HG03457 (cell line): ENCODE measurements at regions not wholly inside any gene's neighbourhood (a gene's known extent, or its start where the extent isn't known, plus 50 kb on each side); places are given as distances from the start of the nearest gene placed in this dataset.
A peak's percentile ranks its signal among the peaks of the same experiment; 100 is the strongest.

Source experiments
- ATAC-seq: cut with Tn5 transposase; IDR thresholded peaks from one replicate; pipeline ENCODE4 v1.9.1; 2021; ENCODE audit warnings: moderate number of reproducible peaks; ENCODE audit not compliant: unreplicated experiment

DNA sequence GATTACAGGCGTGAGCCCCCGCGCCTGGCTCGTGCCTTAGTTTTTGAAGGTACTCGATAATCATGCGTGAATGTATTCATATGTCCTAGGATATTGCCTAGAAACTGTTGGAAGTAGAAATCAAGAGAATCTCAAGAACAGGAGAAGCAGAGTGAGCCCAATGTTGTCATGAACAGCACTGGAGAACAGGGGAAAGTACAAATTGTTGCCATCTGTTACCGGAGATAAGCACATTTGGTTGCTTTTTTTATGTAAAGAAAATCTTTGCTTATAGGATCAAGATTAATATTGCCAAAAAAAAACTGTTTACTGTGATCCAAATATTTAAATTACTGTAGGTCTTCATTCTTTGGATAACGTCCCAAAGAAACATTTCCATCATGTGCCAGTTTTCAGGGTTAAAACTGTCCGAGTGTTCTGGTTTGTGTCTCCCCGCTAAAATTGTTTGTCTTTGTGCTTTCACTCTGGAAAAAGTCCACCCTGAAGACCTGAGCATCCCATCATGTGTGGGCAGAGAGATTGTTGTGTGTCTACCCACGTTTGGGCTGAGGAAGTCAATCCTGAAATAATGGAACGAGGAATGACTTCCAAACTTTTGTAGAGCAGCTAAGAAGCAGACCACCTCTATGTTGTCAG is 95.7 kb upstream of the CELF2 start:
- ATAC-seq, result no peak

DNA sequence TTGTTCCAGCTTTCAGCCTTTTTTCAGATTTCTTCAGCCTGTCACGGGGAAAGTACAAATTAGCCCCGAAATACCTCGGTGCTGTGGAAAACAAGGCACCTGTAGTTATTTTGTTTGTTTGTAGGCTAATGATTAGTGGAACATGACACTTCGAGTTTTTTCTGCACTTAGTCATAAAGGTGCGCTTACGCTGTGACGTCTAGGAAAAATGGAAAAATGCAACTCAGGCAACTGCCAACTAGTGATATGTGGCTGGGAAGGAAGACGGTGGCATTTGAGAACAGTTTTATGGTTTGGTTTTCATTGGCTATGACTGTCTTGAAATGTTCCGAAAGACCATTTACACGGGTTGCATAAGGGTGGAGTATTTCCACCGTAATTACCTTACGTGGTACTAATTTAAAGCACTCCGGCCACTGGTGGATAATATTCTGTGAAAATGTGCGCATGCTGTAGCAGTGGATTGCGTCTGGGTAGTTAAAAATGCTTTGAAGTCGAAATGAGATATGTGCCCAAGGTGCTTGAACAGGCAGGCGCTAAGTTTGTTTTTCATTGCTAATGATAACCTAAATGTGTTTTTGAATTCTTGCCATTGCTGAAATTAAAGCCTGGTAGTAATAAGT is 94.5 kb upstream of the CELF2 start:
- no peak for ATAC-seq

DNA sequence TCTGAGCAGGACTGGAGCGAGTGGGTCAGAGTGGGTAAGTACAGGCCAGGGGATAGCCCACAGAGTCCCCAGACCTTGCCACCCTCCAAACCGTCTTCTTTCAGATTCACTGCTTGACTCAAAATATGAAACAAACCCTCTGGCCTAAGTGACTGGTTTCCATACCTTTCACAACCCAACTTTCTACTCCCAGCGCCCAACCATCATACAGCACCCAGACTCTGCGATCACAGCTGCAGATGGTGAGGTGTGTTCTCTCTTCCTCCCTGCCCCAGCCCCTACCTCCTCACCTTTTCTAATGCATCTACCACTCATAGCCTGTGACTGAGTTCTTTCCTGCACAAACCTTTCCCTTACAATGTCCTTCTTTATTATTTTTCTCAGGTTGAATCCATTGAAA is 92.0 kb upstream of the CELF2 start:
- no peak for ATAC-seq

GRCh38 chr10:10927608-10928007 is 90.1 kb upstream of the CELF2 start:
- no peak for ATAC-seq

DNA sequence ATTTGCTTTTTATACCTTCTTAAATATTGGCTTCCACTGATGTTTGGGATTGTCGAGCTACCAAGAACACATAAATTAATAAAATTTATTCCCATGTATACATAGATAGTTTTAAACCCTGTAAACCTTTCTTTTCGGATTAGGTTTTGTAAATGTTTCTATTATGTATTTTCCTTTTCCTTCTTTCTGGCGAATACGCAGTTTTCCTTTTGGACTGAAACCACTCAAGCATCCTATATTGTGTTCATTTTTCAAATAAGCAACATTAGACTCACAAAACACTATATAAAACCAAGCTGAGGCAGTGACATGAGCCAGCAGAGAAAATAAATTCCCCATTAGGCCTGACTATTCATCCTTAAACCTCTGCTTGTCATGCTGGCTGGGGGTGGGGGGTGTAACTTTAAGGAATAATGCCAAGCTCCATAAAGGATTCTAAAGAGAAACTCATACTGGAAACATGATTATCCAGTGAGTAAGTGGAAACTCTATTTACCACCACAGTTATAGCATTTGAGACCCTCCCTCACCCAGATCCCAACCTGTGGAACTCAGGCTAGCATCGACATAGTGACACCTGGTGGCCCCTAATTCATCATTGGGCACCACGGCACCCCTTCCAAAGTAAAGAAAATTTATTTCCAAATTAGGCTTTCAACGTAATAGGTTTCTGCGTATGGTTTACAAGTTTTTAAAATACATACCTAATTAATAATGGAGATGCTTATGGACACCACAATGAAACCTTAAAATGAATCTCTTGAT is 86.5 kb upstream of the CELF2 start:
- no peak for ATAC-seq

DNA sequence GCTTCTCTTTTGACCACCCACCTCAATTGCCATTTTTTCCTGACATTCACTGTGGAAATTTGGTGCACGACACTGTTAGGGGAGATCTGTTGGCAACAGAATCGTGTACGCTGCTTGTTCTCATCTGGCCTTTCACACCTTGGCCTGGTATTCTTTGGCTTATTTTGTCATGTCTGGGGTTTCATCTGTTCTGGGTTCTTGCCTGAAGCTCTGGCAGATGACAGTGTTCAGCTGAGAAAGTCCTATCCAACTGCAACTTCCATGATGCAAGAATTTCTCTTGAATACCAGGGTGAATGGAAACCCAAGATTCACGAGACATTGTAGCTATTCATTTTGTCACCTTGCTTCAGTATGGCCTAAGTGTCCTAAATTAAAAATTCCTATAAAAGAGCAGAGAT is 82.6 kb upstream of the CELF2 start:
- no peak for ATAC-seq

DNA sequence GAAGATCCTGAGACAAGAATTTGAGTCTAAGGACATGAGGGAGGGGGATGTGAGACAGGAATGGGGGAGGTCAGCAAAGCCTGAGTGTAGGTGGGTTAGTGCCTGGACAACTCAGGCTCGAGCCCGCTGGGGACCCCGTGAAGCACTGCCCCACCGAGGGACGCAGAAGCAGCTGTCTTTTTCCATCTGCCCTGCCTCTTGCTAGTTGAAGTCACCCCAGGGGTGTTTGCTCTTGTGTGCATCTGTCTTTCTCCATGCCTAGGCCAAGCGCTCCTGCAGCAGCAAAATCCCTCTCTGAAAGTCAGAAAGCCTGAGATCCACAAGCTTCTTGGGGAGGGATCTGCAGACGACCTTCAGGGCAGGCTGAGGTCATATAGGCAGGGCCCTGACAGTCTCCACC is 79.0 kb upstream of the CELF2 start:
- ATAC-seq, result no peak

- no peak for ATAC-seq
Observed at GRCh38 chr10:10941127-10941730, 76.4 kb upstream of the CELF2 start.

DNA sequence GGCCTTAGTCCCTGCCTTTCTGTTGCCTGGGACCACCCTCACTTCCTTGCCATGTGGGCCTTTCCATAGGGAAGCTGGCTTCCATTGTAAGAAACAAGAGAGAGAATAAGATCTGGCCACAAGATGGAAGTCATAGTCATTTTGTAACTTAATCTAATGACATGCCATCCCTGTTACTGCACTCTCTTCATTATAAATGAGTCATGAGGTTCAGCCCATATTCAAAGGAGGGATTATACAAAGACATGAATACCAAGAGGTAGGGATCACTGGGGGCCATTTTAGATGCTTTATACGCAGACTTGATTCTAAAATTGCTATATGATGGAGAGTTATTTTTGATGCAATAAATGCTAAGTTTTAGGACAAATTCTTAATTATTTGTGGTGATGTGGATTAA is 75.2 kb upstream of the CELF2 start:
- ATAC-seq, result no peak

DNA sequence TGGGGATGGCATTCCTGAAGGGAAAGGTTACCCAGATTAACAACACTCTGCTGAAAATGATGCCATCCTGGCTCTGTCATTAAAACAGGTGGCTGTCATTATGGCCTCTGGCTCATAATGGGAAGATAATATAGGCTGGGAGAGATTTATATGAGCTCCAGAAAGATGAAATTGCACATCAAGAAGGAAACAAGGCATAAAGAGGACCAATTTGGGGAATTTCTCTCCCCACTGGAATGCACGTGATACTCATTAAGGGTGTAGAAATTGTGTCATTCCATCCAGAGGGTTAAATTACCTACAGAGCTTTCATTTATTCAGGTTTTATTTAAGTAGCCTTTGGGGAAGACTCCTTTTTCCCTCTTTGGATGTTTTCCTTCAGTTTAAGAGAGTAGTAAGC is 71.6 kb upstream of the CELF2 start:
- ATAC-seq, result no peak

GRCh38 chr10:10946801-10947200 is 70.9 kb upstream of the CELF2 start:
- no peak for ATAC-seq

- no peak for ATAC-seq
Observed at GRCh38 chr10:10951675-10952074, 66.0 kb upstream of the CELF2 start.

GRCh38 chr10:10952800-10953199 is 64.9 kb upstream of the CELF2 start:
- no peak for ATAC-seq

GRCh38 chr10:10956681-10957542 is 60.8 kb upstream of the CELF2 start:
- ATAC-seq, result no peak

DNA sequence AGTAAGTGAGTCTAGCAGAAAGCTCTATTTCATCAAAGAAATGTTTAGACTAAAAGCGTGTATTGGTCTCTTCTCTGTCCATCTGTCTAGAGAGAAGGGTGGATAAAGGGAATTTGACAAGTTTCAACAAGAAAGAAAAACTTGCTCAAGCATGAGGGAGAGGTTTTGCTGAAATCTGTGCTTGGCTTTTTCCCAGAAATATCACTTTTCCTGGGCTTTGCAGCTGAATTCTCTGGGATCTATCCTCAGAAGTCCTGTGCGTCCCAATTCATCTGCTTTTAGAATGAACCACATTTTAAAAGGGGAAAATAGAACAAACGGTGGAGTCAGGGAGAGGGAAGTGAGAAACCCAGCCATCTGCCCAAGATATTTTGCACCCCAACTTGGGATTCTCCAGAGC is 59.6 kb upstream of the CELF2 start:
- no peak for ATAC-seq

GRCh38 chr10:10959666-10960065 is 58.0 kb upstream of the CELF2 start:
- peak; percentile 52 for ATAC-seq

GRCh38 chr10:10960534-10960933 is 57.1 kb upstream of the CELF2 start:
- ATAC-seq, result no peak

DNA sequence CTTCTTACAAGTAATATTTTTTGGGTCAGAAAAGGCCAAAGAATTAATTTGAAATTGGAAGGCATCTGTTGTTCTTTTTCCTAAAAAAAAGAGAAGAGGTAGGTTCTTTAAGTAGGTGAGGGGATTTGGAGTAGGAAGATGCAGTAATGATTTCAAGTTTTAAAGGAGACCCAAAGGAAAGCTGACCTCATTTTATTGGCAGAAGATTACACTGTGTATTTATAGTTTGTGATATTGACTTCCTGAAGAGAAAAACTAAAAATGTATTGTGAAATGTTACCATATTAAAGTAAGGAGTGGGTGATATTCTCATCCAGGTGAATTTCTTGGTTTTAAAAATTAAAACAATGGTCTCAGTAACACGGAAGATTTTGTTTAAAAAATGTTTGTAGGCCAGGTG is 56.6 kb upstream of the CELF2 start:
- no peak for ATAC-seq

- ATAC-seq, result no peak
Observed at GRCh38 chr10:10967029-10967428, 50.6 kb upstream of the CELF2 start.

- ATAC-seq, result no peak
Observed at GRCh38 chr10:10967581-10968256, 50.0 kb upstream of the CELF2 start.
